KG1 (cell line): ENCODE measurements at regions not wholly inside any gene's neighbourhood (a gene's known extent, or its start where the extent isn't known, plus 50 kb on each side); places are given as distances from the start of the nearest gene placed in this dataset.
"Not testable (repeated sequence)": the region's sequence is repeated elsewhere in the genome, so short reads cannot be mapped to it uniquely, and the experiment has no call there.

Experiments
- DNase-seq: peaks from one replicate; lab custom pipeline; 2025; lab: John Stamatoyannopoulos, UW

DNA sequence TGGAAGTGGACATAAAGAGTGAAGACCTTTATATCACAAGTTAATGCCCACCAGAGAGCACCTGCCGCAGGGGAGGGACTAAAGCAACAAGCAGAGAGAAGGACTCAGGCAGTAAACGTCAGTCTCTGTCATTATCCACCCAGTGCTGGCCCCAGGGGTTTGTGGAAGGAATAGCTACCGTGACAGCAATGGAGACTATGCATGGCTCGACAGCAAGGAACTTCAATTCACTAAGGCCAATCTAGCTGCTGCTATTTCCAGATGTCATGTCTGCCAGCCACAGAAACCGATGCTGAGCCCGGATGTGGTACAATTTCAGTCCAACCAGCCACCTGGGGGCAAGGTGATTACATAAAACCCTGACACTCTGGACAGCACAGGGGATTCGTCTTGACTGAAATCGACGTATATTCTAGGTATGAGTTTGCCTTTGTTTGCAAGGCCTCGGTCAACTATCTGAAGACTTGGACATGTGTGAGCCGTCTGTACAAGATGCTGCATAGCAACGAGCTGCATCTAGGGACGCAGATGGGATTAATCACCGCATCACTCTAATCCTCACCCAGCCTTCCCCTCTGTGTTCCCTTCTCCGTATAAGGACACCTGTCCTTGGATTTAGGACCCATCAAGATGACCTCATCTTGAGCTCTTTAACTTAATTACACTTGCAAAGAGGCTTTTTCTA, 154.1 kb upstream of the SH3BP4 start:
- no peak for DNase-seq

DNA sequence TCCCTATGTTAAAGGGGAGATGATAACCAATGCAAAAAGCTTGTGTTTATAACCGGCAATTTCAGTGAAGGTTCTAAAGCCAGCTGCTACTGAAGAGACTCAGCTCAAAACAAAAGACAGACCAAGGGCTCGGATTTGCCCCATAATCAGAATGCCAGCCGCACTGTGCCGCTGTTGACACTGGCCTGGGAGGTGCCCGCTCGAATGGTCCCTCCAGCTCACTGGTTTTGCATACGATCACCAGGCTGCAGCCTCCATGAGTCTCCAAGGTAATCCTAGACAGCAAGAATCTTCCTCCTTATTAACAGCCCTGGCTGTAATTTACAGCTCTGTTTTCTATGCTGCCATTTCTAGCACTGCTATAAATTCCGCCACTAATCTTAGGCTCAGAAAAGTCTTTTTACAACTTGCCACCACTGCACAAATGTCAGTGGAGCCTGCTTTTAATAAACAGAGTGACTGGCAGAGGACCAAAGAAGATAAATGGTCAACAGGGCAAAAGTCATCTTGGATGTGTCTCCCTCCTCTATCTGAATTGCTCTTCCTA, 155.7 kb upstream of the SH3BP4 start:
- no peak for DNase-seq

DNA sequence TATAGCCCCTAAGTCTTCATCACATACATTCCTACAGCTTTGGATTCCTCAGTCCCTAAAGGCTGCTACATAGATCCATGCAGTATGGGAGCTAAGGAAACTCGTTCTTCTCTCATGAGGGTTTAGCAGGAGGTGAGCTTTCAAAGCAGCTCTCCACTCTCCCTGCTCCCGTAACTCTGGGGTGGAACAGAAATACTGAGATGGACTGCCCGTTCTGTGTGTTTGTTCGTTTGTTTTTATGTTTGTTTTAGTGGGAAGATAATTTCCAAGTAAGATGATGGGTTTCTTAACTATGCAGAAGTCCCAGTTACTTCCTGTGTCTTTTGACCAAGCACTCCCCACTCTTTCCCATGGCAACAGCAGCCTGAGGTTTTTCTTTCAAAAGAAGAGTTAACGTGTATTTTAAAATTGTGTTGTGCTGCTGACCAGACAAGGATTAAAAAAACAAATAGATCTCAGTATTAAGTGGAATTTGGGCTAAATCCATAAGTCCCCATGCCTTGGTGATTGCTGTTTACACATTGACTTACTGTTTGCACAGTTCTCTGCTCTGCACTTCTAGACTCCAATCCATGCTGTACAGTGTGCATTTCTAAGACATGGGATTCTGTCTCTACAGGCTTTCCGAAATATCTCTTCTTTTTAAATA, 156.4 kb upstream of the SH3BP4 start:
- DNase-seq = no peak

DNA sequence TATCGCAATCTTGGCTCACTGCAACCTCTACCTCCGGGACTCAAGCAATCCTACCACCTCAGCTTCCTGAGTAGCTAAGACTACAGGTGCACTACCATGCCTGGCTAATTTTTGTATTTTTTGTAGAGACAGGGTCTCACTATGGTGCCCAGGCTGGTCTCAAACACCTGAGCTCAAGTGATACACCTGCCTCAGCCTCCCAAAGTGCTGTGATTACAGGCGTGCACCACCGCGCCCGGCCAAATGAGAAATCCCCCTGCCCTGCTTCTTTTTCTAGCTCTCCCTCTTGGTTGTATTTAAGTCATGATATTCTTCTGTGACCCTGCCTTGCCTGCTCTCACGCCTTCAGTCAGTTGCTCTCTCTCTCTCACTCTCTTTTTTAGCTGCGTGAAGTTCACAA, 157.0 kb upstream of the SH3BP4 start:
- DNase-seq = no peak

DNA sequence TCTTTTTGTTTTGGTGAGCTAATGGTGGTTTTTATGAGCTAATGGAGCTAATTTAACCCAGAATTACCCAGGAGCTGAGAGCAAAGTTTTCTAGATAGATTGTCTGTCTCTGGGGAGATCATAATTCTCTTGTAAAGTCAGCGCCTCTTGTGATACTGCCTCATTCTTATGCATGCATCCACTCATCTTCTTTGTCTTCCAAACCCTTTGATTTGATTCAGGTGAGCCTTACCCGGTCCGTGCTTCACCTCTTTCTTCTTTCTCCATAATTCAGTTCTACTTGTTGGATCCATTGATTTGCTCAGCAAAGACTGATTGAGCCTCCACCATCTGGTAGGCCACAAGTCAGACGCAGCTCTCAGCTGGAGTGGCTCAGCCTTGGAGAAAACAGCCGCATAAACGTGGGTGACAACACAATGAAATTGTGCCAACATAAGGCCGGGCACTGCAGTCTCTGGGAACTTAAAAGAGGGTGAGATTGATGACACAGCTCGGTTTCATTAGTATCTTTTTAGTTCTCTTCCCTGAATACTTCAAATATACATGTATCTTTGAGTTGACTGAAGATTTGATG, 158.5 kb upstream of the SH3BP4 start:
- no peak for DNase-seq

DNA sequence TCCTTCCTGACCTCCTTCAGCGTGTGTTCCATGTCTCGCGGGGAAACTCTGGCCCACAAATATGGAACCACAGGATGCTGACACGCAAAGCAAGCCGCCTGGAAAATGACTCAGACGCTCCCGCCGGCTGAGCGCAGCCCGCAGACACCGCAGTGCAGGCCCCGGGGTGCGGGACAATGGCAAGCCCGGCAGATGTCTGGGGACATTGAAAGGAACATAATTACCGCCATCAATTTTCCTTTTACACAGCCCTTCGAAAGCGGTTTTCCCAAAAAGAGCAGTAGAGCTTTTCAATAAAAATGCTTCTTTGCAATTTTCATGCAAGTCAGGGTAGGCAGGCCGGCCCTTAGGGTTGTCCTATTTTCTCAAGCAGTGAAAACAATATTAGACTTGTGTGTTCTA, 159.2 kb upstream of the SH3BP4 start:
- no peak for DNase-seq

DNA sequence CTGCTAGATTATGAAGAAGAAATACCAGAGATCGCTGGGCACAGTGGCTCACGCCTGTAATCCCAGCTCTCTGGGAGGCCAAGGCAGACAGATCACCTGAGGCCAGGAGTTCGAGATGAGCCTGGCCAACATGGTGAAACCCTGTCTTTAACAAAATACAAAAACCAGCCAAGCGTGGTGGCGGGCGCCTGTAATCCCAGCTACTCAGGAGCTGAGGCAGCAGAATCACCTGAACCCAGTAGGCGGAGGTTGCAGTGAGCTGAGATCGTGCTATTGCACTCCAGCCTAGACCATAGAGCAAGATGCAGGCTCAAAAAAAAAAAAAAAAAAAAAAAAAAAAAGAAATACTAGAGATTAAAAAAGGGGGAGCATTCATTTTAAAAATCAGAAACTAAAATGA, 159.7 kb upstream of the SH3BP4 start:
- not testable (repeated sequence) for DNase-seq

DNA sequence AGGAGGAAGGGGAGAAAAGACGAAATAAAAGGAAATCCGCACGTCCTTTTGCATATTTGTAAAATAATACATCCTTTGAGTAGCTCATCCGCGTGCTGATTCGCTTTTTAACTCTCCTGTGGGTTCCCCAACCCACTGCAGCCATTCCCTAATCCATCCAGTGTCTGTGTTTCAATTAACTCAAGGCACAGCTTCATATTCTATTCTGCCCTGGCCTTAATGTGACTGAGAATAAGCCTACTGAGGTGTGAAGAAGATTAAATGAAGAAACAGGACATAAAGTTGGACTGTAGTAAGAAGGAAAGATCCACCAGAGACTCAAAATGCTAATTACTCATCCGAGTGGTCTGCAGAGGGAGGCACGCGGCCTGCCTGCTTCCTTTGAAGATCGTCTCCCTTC, 161.4 kb upstream of the SH3BP4 start:
- DNase-seq = no peak

DNA sequence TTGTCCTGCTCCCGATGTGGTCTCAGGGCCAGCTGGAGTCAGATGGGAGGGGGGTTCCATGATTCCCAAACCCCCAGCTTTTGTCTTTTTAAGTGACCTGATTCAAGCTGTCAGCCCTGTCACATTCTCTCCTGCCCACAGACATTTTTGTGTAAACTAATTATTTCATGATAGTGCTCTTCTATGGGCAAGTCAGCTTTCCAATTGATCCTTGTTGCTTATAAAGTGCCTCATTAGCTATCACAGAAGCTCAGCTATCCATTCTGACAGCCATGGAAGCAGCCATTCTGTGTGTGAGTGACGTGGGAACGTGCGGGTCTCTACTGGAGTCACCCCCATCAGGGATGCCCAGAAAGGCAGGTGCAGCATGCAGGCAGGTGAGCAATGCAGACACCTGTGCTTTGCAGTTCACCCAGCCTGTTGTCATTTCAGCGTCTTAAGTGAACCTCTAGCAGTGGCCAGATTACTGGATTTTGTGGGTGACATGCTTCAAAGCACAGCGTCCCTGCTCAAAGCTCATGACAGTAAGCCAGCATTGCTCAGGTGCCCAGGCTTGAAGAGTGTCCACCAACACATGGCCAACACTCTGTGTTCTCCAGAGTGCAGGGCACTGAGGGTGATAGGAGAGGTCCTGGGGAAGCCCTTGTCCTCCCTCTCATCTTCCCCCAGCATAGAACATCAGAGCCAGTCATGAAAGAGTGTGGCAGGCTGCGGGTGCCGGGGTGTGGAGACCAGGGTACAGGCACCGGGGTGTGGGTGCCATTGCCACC, 162.1 kb upstream of the SH3BP4 start:
- DNase-seq = no peak

DNA sequence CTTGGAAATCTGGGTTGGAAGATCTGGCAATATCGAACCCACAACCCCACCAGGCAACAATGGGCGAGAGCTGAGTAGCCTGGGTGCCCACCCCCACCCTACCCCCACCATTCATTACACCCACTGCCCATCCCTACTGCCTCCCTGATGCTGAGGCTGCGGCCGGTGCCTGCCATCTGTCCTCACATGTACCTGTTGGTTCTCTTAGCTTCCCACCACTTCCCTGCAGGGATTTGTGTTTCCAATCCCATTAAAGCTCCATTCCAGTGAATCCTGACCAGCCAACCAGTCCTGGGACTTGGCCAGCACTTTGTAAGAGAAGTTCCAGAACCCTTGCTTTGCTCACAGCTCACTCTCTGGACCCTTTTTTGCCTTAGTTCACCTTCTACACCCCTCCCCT, 163.0 kb upstream of the SH3BP4 start:
- no peak for DNase-seq

DNA sequence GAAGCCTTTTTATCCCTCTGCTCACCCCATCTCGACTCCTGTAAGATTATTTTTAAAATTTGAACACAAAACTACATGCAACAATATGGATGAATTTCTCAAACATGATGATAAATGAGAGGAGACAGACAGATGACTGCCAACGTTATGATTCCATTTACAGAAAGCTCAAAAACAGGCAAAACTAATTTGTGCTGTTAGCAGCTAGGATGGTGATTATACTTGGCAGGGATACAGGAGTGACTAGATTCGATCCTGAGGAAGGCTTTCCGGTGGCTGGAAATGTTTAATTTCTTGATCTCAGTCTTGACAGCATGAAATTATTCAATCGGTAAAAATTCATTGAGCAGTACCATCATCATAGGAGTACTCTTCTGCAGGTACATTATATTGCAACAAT, 163.4 kb upstream of the SH3BP4 start:
- DNase-seq = no peak

DNA sequence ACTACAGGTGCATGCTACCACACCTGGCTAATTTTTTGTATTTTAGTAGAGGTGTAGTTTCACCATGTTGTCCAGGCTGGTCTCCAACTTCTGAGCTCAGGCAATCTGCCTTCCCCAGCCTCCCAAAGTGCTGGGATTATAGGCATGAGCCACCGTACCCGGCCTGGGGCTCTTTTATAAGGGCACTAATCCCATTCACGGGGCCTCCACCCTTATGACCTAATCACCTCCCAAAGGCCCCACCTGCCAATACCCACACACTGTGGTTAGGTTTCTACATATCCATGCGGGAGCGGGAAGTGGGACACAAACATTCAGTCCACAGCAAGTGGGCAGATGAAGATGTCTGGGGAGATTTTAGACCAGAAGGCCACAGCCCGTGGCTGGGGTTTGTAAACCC, 164.7 kb upstream of the SH3BP4 start:
- no peak for DNase-seq

DNA sequence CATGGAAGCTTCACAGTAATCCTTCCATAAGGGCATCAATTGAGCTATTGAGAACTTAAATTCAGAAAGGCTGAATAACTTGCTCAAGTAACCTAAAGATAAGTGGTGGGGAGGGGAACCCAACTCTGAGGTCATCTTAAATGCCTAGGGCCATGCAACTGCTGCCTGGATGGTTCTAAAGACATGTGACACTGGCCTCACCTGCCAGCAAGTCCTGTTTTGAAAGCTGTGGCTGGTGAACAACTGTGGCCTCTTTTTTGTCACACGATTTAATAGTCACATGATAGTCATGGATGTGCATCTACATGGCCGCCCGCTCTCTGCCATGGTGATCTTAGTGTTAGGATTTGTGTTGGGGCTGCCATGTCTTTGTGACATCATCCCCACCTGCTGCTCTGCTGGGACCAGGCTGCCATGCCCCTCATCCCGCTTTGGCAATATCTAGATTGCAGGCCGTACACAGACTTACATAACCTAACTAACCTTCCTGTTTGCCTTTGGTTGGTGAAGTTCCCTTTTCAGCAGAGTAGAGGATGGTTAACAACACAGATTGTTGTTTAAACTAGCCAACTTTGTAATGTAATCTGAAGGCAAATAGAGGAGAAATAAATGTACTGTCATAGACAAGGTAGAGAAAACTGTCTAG, 177.9 kb upstream of the SH3BP4 start:
- DNase-seq = no peak

DNA sequence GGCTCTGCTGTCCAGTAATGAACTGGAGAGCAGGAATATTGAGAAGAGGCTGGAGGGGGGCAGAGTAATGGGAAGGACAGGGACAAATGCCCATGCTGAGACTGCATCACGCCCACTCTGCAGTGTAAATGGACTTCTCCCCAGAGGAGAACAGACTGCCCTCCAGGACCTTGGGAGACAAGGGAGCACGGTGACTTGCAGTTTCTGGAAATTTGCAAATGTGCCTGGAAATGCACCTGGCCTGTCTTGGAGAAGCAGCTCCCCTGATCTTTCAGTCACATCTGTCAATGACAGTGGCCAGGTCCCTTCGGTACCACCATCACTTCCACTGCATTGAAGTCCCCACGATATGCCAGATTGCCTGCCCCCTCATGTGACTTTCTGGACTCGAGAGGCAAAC, 178.7 kb upstream of the SH3BP4 start:
- DNase-seq = no peak

DNA sequence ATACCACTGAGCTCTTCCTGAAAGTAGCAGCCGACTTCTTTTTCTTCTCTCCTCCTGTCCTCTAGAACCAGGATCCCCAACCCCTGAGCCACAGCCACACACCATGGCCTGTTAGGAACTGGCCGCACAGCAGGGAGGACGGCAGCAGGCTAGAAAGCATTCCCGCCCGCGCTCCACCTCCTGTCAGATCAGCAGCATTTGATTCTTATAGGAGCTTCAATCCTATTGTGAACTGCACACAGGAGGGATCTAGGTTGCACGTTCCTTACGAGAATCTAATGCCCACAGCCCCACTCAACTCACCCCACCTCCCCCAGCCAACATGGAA, 179.1 kb upstream of the SH3BP4 start:
- no peak for DNase-seq

DNA sequence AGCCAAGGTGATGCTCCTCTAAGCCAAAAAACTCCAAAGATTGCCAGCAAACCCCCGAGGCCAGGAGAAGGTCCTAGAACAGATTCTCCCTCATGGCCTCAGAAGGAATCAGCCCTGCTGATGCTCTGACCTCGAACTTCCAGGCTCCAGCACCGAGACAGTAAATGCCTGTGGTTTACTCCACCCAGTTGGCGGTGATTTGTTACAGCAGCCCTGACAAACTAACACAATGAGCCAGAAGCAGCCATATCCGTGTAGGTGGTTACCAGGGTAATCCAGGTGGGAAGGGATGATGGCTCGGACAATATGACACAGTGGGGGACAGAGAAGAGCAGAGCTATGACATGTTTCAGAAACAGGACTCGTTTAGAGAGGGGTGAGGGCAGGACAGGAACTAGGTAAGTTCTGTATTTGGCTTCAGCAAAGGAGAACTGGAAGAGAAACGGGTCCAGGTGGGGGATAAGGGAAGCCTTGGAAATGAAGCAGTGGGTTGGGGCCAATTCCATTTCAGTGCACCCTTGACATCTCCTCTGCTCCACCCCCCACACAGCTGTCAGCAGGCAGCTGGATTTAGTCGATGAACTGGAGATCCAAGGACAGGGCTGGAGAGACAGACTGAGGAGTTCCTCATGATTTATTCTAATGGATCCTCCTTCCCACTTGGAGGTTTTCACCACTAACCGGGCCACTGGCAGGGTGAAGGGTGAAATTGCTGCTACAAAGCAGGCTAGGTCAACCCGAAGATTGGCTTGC, 179.7 kb upstream of the SH3BP4 start:
- no peak for DNase-seq

DNA sequence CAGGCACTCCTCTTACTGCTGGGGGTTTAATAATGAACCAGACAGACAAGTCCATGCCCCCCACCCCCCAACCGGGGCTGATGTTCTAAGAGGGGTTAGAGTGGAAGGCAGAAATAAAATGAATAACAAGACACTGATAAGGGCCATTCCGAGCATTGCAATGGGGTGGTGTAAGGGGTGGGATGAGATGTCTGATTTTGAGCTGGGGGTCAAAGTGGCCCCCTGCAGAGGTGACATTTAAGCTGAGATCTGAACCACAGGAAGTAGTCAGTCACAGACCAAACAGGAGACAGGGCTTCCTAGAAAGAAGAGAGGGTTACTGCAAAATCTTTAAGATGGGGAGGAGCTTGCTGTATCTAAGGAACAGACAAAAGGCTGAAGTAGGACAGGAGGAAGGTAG, 180.6 kb upstream of the SH3BP4 start:
- no peak for DNase-seq

DNA sequence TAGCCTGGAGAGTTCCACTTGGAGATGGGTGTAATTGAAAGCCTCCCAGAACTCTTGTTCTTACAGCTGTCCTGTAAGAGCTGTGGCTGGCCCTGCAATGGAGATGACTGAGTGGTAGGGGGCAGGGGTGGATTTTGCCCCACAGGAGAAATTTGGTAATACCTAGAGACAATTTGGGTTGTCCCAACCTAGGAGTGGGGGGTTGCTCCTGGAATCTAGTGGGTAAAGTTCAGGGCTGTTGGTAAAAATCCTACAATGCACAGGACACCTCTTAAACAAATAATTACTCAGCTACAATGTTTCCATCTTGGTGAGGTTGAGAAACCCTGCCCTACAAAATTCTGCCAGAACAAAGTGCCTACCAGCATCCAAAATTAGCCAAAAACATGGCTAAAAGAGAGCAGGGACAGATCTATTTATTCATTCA, 181.1 kb upstream of the SH3BP4 start:
- no peak for DNase-seq

DNA sequence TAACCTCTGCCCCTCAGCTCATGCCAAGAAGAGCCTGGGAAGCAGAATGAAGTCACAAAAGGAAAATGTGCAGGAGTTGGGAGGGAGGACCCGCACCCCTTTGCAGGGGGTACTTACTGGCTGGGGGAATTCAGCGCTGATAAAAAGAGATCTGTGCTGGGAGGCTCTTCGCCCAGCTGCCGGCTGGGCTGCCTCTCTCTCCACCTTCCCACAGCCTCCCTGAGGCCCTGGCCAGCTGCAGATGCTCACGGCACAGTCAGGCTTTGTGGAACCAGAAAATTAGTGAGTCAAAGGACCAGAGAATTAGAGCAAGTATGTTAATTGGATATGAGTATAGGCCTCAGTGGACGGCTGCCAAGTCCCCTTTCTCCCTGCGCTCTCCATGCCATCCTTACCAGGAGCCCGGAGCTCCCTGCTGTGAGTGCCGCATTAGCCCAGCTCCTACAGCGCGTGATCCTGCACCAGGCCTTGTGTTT, 181.7 kb upstream of the SH3BP4 start:
- no peak for DNase-seq

DNA sequence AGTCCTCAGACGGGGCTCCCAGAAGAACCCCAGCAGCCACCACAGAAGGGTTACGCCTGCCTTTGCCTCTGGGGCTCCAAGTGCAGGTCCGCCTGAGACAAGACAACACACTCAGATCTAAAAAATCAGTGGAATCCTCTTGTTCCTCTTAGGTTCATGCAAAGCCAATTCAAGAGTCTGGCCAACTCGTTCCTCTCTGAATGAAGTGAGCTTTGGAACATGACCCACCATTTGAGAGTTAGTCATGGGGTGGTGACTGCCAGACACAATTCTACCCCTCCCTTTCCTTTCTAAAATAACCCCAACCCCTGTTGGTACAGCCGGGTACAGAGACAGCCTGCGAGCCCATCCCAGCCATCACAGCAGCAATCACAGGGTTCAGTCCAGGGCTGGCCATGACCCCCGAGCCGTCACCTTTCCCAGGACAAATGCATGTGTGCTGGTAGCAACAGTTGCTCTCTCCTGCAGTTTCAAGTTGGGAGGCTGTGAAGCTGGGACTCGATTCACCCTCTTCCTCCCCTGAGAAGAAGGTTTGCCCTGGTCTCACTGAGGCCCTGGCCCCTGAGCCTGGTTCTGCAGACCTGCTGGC, 183.1 kb upstream of the SH3BP4 start:
- DNase-seq = no peak

DNA sequence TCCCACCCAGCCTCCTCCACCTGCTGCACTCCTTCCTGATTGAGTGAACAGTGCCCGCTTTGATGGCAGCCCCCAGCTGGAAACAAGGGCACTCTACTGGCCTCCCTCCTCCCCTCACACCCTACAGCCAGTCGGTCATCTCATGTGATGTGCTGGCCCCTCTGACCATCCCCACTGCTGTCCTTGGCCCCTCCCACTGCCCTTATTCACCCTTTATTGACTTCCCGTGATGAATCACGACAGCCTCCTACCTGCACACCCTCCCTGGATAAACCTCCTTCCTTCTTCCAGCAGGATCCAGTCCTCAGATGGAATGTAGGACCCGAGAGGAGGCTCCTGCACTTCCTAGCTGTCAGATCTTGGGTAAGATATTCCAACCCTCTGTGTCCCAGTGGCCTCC, 186.5 kb upstream of the SH3BP4 start:
- no peak for DNase-seq
